Naive B cell (primary cell): ENCODE measurements at regions not wholly inside any gene's neighbourhood (a gene's known extent, or its start where the extent isn't known, plus 50 kb on each side); places are given as distances from the start of the nearest gene placed in this dataset.

Source experiments
- ATAC-seq, 2 donors: fragments of 150-1000 bp; cut with Tn5 transposase; 2 replicates each; pipeline ENCODE4 v1.10.0; 2021; ENCODE audit warnings: low read depth in 2 of 2, mild to moderate bottlenecking in 2 of 2, moderate library complexity in 2 of 2
- DNase-seq: peaks from one replicate; pipeline ENCODE4 v3.0.0; 2022
- H3K27ac Mint-ChIP-seq, 6 donors: one replicate each; pipeline ENCODE4 v1.8.0; 2020 to 2022; ENCODE audit warnings: mild to moderate bottlenecking in 6 of 6, mixed read lengths in 6 of 6, moderate library complexity in 5 of 6, inconsistent platforms in 2 of 6
- H3K27me3 Mint-ChIP-seq, 3 donors: one replicate each; pipeline ENCODE4 v1.8.0; 2021 to 2022; ENCODE audit warnings: mixed read lengths in 3 of 3, mild to moderate bottlenecking in 1 of 3
- H3K36me3 Mint-ChIP-seq, 2 donors: one replicate each; pipeline ENCODE4 v1.8.0; 2020 to 2022; ENCODE audit warnings: mixed read lengths in 2 of 2, inconsistent platforms in 1 of 2, mild to moderate bottlenecking in 1 of 2
- H3K4me1 Mint-ChIP-seq, 3 donors: one replicate each; pipeline ENCODE4 v1.8.0; 2020 to 2022; ENCODE audit warnings: mixed read lengths in 3 of 3, inconsistent platforms in 1 of 3, mild to moderate bottlenecking in 1 of 3, moderate library complexity in 1 of 3
- H3K4me3 Mint-ChIP-seq, 8 donors: one replicate each; pipeline ENCODE4 v1.8.0; 2020 to 2022; ENCODE audit warnings: mild to moderate bottlenecking in 8 of 8, mixed read lengths in 8 of 8, moderate library complexity in 8 of 8, inconsistent platforms in 2 of 8
- H3K9me3 Mint-ChIP-seq, 7 donors: one replicate each; pipeline ENCODE4 v1.8.0; 2020 to 2022; ENCODE audit warnings: mixed read lengths in 7 of 7, mild to moderate bottlenecking in 5 of 7, inconsistent platforms in 2 of 7, moderate library complexity in 1 of 7

- DNase-seq (no peak), ATAC-seq (no peak)
- Mint-ChIP-seq H3K4me1 (no peaks in the 10 kb centered on the region), H3K9me3 (peaks cover 0 to 5% (median 0%) of the 10 kb centered on the region in 7 donors), H3K4me3 (no peak overlapping the region), H3K27me3 (peaks cover 12 to 18% (median 18%) of the 10 kb centered on the region in 3 donors), H3K36me3 (no peaks in the 10 kb centered on the region), H3K27ac (no peak overlapping the region)
Observed at GRCh38 chr5:3194271-3194670, 401.4 kb upstream of the IRX1 start.

DNA sequence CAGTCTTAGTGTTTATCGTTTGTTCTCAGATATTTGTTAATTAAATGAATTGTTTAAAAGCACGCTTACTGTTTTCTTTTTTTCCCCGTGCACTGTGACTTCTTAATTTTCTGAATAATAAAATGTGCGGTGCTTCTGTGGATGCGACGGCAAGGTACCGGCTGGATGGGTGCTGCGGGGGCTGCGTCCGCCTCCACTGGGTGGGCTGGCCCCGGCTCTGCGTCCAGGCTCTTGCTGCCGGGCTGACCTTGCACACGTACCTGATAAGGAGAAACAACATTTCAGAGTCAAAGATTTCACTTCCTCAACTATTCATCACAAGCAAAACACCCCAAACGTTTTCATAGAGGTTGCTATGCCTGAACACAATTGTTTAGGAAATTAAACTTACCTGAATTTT, 404.0 kb upstream of the IRX1 start:
- Mint-ChIP-seq H3K4me3 (no peak overlapping the region), H3K27me3 (peaks cover 0 to 4% (median 0%) of the 10 kb centered on the region in 3 donors), H3K27ac (no peak overlapping the region), H3K4me1 (no peaks in the 10 kb centered on the region), H3K9me3 (peaks cover 0 to 2% (median 0%) of the 10 kb centered on the region in 7 donors), H3K36me3 (no peaks in the 10 kb centered on the region)
- DNase-seq (no peak), ATAC-seq (no peak)

- no peak overlapping the region for H3K27ac Mint-ChIP-seq
- no peaks in the 10 kb centered on the region for H3K27me3 Mint-ChIP-seq
- peaks cover 0 to 2% (median 0%) of the 10 kb centered on the region in 7 donors for H3K9me3 Mint-ChIP-seq
- H3K36me3 Mint-ChIP-seq: no peaks in the 10 kb centered on the region
- no peak overlapping the region for H3K4me3 Mint-ChIP-seq
- DNase-seq: no peak
- H3K4me1 Mint-ChIP-seq: no peaks in the 10 kb centered on the region
- ATAC-seq: no peak
Observed at GRCh38 chr5:3190930-3191329, 404.7 kb upstream of the IRX1 start.

- no peak for ATAC-seq
- no peak for DNase-seq
- Mint-ChIP-seq H3K4me3 (no peak overlapping the region), H3K27me3 (no peaks in the 10 kb centered on the region), H3K9me3 (peaks cover 0 to 2% (median 0%) of the 10 kb centered on the region in 7 donors), H3K36me3 (no peaks in the 10 kb centered on the region), H3K27ac (no peak overlapping the region), H3K4me1 (no peaks in the 10 kb centered on the region)
Observed at GRCh38 chr5:3190433-3190832, 405.2 kb upstream of the IRX1 start.

DNA sequence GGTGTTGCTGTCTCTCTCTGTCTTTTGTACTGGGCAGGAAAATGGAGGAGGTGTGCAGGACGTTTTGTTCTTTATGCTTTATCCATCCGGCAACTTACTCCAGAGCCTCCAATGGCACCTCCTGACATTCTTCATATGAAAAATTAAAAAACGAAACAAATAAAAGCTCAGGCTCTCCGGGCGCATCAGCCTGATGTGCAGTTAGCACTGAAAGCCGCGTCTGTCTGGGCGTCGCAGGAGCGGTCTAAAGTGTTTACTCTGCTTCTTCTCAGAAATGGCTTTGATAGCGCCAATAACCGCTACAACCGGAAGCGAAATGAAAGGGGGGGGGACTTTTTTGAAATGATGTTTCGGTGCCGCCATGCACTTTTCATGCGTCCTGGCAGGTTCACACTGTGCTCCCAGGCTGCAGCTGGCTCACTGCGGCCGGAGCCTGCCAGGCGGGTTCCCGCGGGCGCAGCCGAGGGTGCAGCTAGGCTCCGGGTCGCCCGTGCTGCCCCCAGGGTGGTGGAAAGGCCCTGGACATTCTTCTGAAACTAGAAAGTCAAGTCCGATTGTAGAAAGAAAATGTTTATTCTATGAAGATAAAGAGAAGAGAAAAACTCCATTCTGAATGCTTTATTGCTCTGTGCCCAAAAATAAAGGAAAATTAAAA, 407.7 kb upstream of the IRX1 start:
- H3K36me3 Mint-ChIP-seq: no peaks in the 10 kb centered on the region
- DNase-seq: no peak
- ATAC-seq: no peak
- no peak overlapping the region for H3K27ac Mint-ChIP-seq
- H3K27me3 Mint-ChIP-seq: no peaks in the 10 kb centered on the region
- no peaks in the 10 kb centered on the region for H3K4me1 Mint-ChIP-seq
- peaks cover 0 to 6% (median 0%) of the 10 kb centered on the region in 7 donors for H3K9me3 Mint-ChIP-seq
- no peak overlapping the region for H3K4me3 Mint-ChIP-seq

DNA sequence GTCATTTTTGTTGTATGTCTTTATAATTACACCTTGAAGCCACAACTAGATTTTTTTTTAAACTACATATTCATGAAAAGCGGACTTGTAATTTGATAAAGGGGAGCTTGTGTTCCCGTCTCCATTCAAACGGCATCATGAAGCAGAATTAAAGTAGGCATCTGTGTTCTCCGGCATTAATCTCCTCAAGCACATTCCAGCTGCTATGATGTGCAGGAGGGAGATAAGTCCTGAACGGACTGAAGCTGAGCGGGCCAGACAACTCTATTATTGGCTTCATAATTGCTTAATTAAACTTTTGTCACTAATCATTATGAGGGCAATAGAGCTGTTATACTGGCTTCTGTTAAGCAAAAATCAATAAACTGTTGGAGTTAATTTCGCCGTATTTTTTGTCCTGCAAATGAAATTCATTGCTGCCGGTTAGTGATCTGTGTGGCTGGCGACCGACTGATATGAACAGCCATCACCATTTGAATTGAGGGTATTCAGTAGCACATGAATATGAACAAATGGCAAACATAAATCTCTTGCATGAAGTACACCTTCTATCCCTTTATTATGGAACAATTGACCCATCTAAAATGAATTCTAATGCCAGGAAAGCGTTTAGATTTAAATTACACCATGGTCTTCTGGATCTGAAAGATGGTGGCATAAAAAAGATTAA, 408.8 kb upstream of the IRX1 start:
- no peaks in the 10 kb centered on the region for H3K36me3 Mint-ChIP-seq
- no peaks in the 10 kb centered on the region for H3K27me3 Mint-ChIP-seq
- peaks cover 0 to 6% (median 0%) of the 10 kb centered on the region in 7 donors for H3K9me3 Mint-ChIP-seq
- no peak overlapping the region for H3K27ac Mint-ChIP-seq
- H3K4me3 Mint-ChIP-seq: no peak overlapping the region
- ATAC-seq: no peak
- H3K4me1 Mint-ChIP-seq: no peaks in the 10 kb centered on the region
- DNase-seq: no peak

GRCh38 chr5:3186156-3186555, 409.5 kb upstream of the IRX1 start:
- Mint-ChIP-seq H3K4me1 (no peaks in the 10 kb centered on the region), H3K27ac (no peak overlapping the region), H3K27me3 (no peaks in the 10 kb centered on the region), H3K9me3 (peaks cover 0 to 6% (median 0%) of the 10 kb centered on the region in 7 donors), H3K36me3 (no peaks in the 10 kb centered on the region), H3K4me3 (no peak overlapping the region)
- no peak for DNase-seq
- ATAC-seq: no peak

DNA sequence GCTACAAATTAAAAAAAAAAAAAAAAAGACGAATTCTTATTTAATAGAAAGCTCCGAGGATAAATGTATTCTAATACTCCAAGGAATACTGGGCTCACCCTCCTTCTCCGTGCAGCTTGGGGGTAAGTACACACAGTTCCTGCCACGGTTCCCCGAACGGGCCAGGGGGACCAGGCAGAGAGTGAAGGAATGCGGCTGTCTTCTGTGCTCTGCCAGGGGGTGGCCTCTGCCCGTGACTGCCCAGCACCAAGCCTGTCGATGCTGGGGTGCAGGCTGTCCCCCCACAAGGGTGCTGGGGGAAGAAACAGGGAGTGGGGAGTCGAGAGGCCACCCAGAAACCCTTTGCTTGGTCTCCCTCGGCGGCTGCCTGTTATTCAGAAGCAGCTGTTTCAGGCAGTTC, 410.1 kb upstream of the IRX1 start:
- no peak for DNase-seq
- H3K9me3 Mint-ChIP-seq: peaks cover 0 to 6% (median 2%) of the 10 kb centered on the region in 7 donors
- no peaks in the 10 kb centered on the region for H3K27me3 Mint-ChIP-seq
- H3K36me3 Mint-ChIP-seq: no peaks in the 10 kb centered on the region
- no peak for ATAC-seq
- H3K4me3 Mint-ChIP-seq: no peak overlapping the region
- H3K27ac Mint-ChIP-seq: no peak overlapping the region
- no peaks in the 10 kb centered on the region for H3K4me1 Mint-ChIP-seq

DNA sequence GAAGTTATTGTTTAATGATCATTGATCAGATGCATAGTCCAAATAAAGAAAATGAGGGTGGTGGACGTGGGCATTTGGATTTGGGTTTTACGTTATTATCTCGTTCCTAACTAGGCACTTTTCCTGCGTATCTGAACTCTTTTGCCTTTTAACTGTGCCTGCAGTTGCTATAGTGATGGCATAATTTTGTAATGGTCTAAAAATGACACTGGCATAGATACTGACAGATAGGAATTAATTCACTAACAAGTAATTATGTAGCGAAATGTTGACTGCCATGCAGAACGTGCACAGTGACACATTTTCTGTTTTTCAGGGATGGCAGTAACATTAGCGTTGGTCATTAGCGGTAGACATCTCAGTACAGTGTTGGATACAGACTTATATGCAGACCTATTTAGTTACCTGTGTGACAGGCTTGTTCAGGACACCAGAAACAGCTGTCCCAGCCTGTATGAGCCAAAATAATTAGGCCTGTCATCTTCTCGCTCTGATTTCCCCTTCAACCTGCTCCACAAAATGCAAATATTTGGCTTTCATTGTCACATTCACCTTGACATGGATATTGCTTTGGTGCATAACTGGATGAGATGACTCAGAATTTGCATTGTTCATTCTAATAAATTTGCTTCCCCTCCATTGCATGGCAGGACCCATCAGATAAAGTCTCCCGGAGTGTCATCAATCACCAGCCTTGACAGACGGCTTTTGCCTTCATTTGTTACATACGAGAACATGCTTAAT, 413.3 kb upstream of the IRX1 start:
- DNase-seq (no peak), ATAC-seq (no peak)
- H3K4me1 Mint-ChIP-seq: no peaks in the 10 kb centered on the region
- no peaks in the 10 kb centered on the region for H3K36me3 Mint-ChIP-seq
- no peak overlapping the region for H3K4me3 Mint-ChIP-seq
- no peaks in the 10 kb centered on the region for H3K27me3 Mint-ChIP-seq
- peaks cover 0 to 8% (median 3%) of the 10 kb centered on the region in 7 donors for H3K9me3 Mint-ChIP-seq
- no peak overlapping the region for H3K27ac Mint-ChIP-seq

GRCh38 chr5:3181671-3182070, 414.0 kb upstream of the IRX1 start:
- Mint-ChIP-seq H3K4me3 (no peak overlapping the region), H3K36me3 (no peaks in the 10 kb centered on the region), H3K27ac (no peak overlapping the region), H3K4me1 (no peaks in the 10 kb centered on the region), H3K9me3 (peaks cover 0 to 8% (median 3%) of the 10 kb centered on the region in 7 donors), H3K27me3 (no peaks in the 10 kb centered on the region)
- ATAC-seq (no peak), DNase-seq (no peak)

GRCh38 chr5:3180636-3181035, 415.0 kb upstream of the IRX1 start:
- Mint-ChIP-seq H3K9me3 (peaks cover 0 to 8% (median 3%) of the 10 kb centered on the region in 7 donors), H3K27me3 (no peaks in the 10 kb centered on the region), H3K36me3 (no peaks in the 10 kb centered on the region), H3K27ac (no peak overlapping the region), H3K4me3 (no peak overlapping the region), H3K4me1 (no peaks in the 10 kb centered on the region)
- DNase-seq (no peak), ATAC-seq (no peak)

DNA sequence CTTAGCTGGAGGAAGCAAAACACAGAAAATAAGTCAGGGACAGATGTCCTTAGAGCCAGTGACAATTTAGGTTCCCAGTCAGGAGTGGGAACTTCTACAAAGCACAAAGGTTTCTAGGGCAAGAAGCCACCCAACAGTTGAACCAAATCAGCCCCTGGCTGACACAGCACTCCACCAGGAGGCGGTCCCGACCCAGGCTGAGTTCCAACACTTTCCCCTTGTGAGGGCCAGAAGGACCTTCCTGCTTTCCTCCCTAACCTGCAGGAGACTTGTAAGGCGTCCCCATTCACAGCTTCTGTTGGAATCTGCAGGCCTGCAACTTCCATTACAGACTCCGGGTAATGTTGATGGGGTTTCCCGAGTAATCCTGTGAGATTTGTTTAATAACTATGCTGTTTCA, 416.4 kb upstream of the IRX1 start:
- Mint-ChIP-seq H3K36me3 (no peaks in the 10 kb centered on the region), H3K27me3 (peaks cover 0 to 5% (median 0%) of the 10 kb centered on the region in 3 donors), H3K4me1 (no peaks in the 10 kb centered on the region), H3K27ac (no peak overlapping the region), H3K9me3 (peaks cover 0 to 8% (median 3%) of the 10 kb centered on the region in 7 donors), H3K4me3 (no peak overlapping the region)
- ATAC-seq (no peak), DNase-seq (no peak)

GRCh38 chr5:3177338-3177737, 418.3 kb upstream of the IRX1 start:
- DNase-seq: no peak
- Mint-ChIP-seq H3K27ac (no peak overlapping the region), H3K27me3 (peaks cover 0 to 5% (median 0%) of the 10 kb centered on the region in 3 donors), H3K4me1 (no peaks in the 10 kb centered on the region), H3K36me3 (no peaks in the 10 kb centered on the region), H3K9me3 (peaks cover 0 to 8% (median 0%) of the 10 kb centered on the region in 7 donors), H3K4me3 (no peak overlapping the region)
- no peak for ATAC-seq

GRCh38 chr5:3175416-3175815, 420.2 kb upstream of the IRX1 start:
- Mint-ChIP-seq H3K9me3 (peaks cover 2 to 5% (median 3%) of the 10 kb centered on the region in 7 donors), H3K27ac (no peak overlapping the region), H3K4me1 (no peaks in the 10 kb centered on the region), H3K27me3 (peaks cover 0 to 5% (median 0%) of the 10 kb centered on the region in 3 donors), H3K4me3 (no peak overlapping the region), H3K36me3 (no peaks in the 10 kb centered on the region)
- no peak for ATAC-seq
- DNase-seq: no peak
